H1 (cell line): ENCODE measurements at regions not wholly inside any gene's neighbourhood (a gene's known extent, or its start where the extent isn't known, plus 50 kb on each side); places are given as distances from the start of the nearest gene placed in this dataset.

Experiments used
- CTCF ChIA-PET: fragments of 300-600 bp; sonication (Branson Sonifier 250); formaldehyde crosslinking; loops from one replicate; lab custom pipeline; 2021; ENCODE audit not compliant: partially characterized antibody; lab: Charles Lee
- POLR2A ChIA-PET: fragments of 300-600 bp; sonication (Branson Sonifier 250); formaldehyde crosslinking; loops from one replicate; lab custom pipeline; 2021; ENCODE audit warnings: inconsistent platforms; ENCODE audit not compliant: partially characterized antibody; lab: Charles Lee
- DNase-seq, 2 experiments: peaks; one replicate each; pipeline versions ENCODE4 v3.0.0 to v3.0.0-alpha.2; 2010 to 2022; ENCODE audit warnings: low spot score in 2 of 2, low read depth in 1 of 2, mixed read lengths in 1 of 2
- FAIRE-seq: peaks from 2 replicates; lab custom pipeline; 2011; peaks lifted over from hg19 to GRCh38; lab: Jason Lieb, UNC
- H2AFZ ChIP-seq: 2 replicates; pipeline ENCODE4 v1.8.1; 2012; ENCODE audit warnings: low read length, inconsistent platforms
- H2AK5ac ChIP-seq: 2 replicates; pipeline ENCODE4 v1.6.1; 2013; ENCODE audit warnings: low read depth, low read length
- H2BK120ac ChIP-seq: replicated peaks from 2 replicates; pipeline ENCODE3; 2013; ENCODE audit warnings: low read depth, low read length, inconsistent platforms
- H2BK12ac ChIP-seq: 2 replicates; pipeline ENCODE4 v1.6.1; 2013; ENCODE audit warnings: low read depth, low read length
- H2BK15ac ChIP-seq: 2 replicates; pipeline ENCODE4 v1.6.1; 2013; ENCODE audit warnings: low read length
- H2BK20ac ChIP-seq: 2 replicates; pipeline ENCODE4 v1.6.1; 2013; ENCODE audit warnings: low read length
- H2BK5ac ChIP-seq: 2 replicates; pipeline ENCODE4 v1.6.1; 2013; ENCODE audit warnings: low read depth, low read length
- H3K14ac ChIP-seq: 2 replicates; pipeline ENCODE4 v1.6.1; 2013; ENCODE audit warnings: inconsistent platforms; ENCODE audit not compliant: insufficient read length
- H3K18ac ChIP-seq: 2 replicates; pipeline ENCODE4 v1.6.1; 2013; ENCODE audit warnings: low read length; ENCODE audit errors: extremely low read depth
- H3K23ac ChIP-seq: 2 replicates; pipeline ENCODE4 v1.6.1; 2013; ENCODE audit warnings: inconsistent platforms; ENCODE audit not compliant: insufficient read length
- H3K23me2 ChIP-seq: 2 replicates; pipeline ENCODE4 v1.6.1; 2013; ENCODE audit warnings: low read depth, low read length
- H3K27ac ChIP-seq: 2 replicates; pipeline ENCODE4 v1.6.1; 2011; ENCODE audit warnings: low read depth, low read length, inconsistent platforms
- H3K27me3 ChIP-seq, 4 experiments: replicated peaks in 1 of 4; 1 replicate in 1 of 4; 2 replicates in 3 of 4; pipeline versions ENCODE4 v1.6.1 to v1.8.1; 2011 to 2013; ENCODE audit warnings: low read length in 3 of 4, mild to moderate bottlenecking in 3 of 4, inconsistent platforms in 2 of 4, mixed read lengths in 2 of 4, moderate library complexity in 1 of 4; ENCODE audit not compliant: control insufficient read depth in 3 of 4, insufficient read depth in 3 of 4; ENCODE audit errors: extremely low read depth in 1 of 4
- H3K36me3 ChIP-seq, 4 experiments: 2 replicates each; pipeline versions ENCODE4 v1.6.1 to v1.8.1; 2011 to 2013; ENCODE audit warnings: mild to moderate bottlenecking in 4 of 4, low read length in 3 of 4, moderate library complexity in 2 of 4, control low read depth in 1 of 4, inconsistent platforms in 1 of 4; ENCODE audit not compliant: insufficient read depth in 4 of 4, control insufficient read depth in 2 of 4
- H3K4ac ChIP-seq: replicated peaks from 2 replicates; pipeline ENCODE3; 2013; ENCODE audit warnings: low read length, low read depth, mixed read lengths, inconsistent platforms; ENCODE audit not compliant: insufficient read length
- H3K4me1 ChIP-seq, 4 experiments: replicated peaks in 1 of 4; 1 replicate in 1 of 4; 2 replicates in 3 of 4; pipeline versions ENCODE4 v1.6.1 to v1.8.1; 2011 to 2013; ENCODE audit warnings: low read length in 3 of 4, inconsistent platforms in 2 of 4, mixed read lengths in 1 of 4; ENCODE audit not compliant: insufficient read depth in 4 of 4, control insufficient read depth in 3 of 4
- H3K4me2 ChIP-seq, 2 experiments: 2 replicates each; pipeline versions ENCODE4 v1.6.1 to v1.8.1; 2011 to 2013; ENCODE audit warnings: low read depth in 2 of 2, low read length in 2 of 2, control low read depth in 1 of 2, inconsistent platforms in 1 of 2, mild to moderate bottlenecking in 1 of 2; ENCODE audit not compliant: insufficient read depth in 1 of 2
- H3K4me3 ChIP-seq, 4 experiments: fragments of 200-600, 300-600 bp in 1 of 4; sonication (generic), shearing (Covaris generic), sonication (Bioruptor Twin) in 1 of 4; 2 replicates each; pipeline versions ENCODE4 v1.5.1 to v1.8.1; 2011 to 2016; ENCODE audit warnings: low read length in 4 of 4, low read depth in 3 of 4, control low read depth in 2 of 4, inconsistent platforms in 2 of 4, mild to moderate bottlenecking in 2 of 4, mixed read lengths in 1 of 4, moderate library complexity in 1 of 4; ENCODE audit not compliant: insufficient read depth in 2 of 4; ENCODE audit errors: extremely low read depth in 1 of 4
- H3K56ac ChIP-seq: replicated peaks from 2 replicates; pipeline ENCODE3; 2013; ENCODE audit warnings: low read depth, mild to moderate bottlenecking, mixed read lengths, low read length, inconsistent platforms; ENCODE audit not compliant: insufficient read length
- H3K79me1 ChIP-seq: 2 replicates; pipeline ENCODE4 v1.6.1; 2013; ENCODE audit warnings: low read depth, low read length, control low read depth
- H3K79me2 ChIP-seq, 2 experiments: 2 replicates each; pipeline versions ENCODE4 v1.6.1 to v1.8.1; 2012 to 2013; ENCODE audit warnings: low read length in 2 of 2, mild to moderate bottlenecking in 2 of 2, inconsistent platforms in 1 of 2; ENCODE audit not compliant: insufficient read depth in 2 of 2, control insufficient read depth in 1 of 2
- H3K9ac ChIP-seq, 4 experiments: replicated peaks in 1 of 4; 1 replicate in 1 of 4; 2 replicates in 3 of 4; pipeline versions ENCODE4 v1.6.1 to v1.8.1; 2011 to 2013; ENCODE audit warnings: low read depth in 3 of 4, low read length in 3 of 4, control low read depth in 2 of 4, mild to moderate bottlenecking in 2 of 4, moderate library complexity in 2 of 4, inconsistent platforms in 1 of 4; ENCODE audit errors: extremely low read depth in 1 of 4
- H3K9me3 ChIP-seq, 2 experiments: 2 replicates each; pipeline versions ENCODE4 v1.6.1 to v1.8.1; 2012 to 2013; ENCODE audit warnings: mild to moderate bottlenecking in 2 of 2, moderate library complexity in 2 of 2, control low read depth in 1 of 2, inconsistent platforms in 1 of 2, low read depth in 1 of 2, low read length in 1 of 2, mixed read lengths in 1 of 2; ENCODE audit not compliant: insufficient read depth in 2 of 2
- H4K20me1 ChIP-seq, 2 experiments: replicated peaks in 1 of 2; 2 replicates each; pipeline versions ENCODE3 to v1.8.1; 2011 to 2013; ENCODE audit warnings: inconsistent platforms in 2 of 2, low read length in 2 of 2, mild to moderate bottlenecking in 1 of 2; ENCODE audit not compliant: insufficient read depth in 2 of 2, control insufficient read depth in 1 of 2
- H4K5ac ChIP-seq: 2 replicates; pipeline ENCODE4 v1.6.1; 2013; ENCODE audit warnings: low read length, low read depth, mixed read lengths, inconsistent platforms; ENCODE audit not compliant: insufficient read length
- H4K8ac ChIP-seq: 2 replicates; pipeline ENCODE4 v1.8.0; 2013; ENCODE audit warnings: mild to moderate bottlenecking, moderate library complexity, low read length, inconsistent platforms; ENCODE audit not compliant: insufficient read depth; ENCODE audit errors: extremely low read depth
- H4K91ac ChIP-seq: replicated peaks from 2 replicates; pipeline ENCODE3; 2013; ENCODE audit warnings: low read length, mixed read lengths, inconsistent platforms; ENCODE audit not compliant: insufficient read length
- CHD1 ChIP-seq: IDR thresholded peaks from 2 replicates; pipeline ENCODE4 v1.6.1; 2012; ENCODE audit warnings: low read depth, low read length, improper control_type of control experiment
- EGR1 ChIP-seq: IDR thresholded peaks from 2 replicates; pipeline ENCODE4 v1.6.1; 2011; ENCODE audit warnings: low read depth, low read length, borderline replicate concordance
- FOSL1 ChIP-seq: IDR thresholded peaks from 2 replicates; pipeline ENCODE4 v1.6.1; 2011; ENCODE audit warnings: mild to moderate bottlenecking, low read depth, low read length, moderate library complexity; ENCODE audit not compliant: insufficient read depth
- HDAC2 ChIP-seq, 2 experiments: fragments of 300-600 bp in 1 of 2; sonication (generic) in 1 of 2; IDR thresholded peaks; 2 replicates each; pipeline ENCODE4 v1.6.1; 2011 to 2012; ENCODE audit warnings: low read depth in 2 of 2, low read length in 2 of 2, mild to moderate bottlenecking in 2 of 2, moderate library complexity in 2 of 2, borderline replicate concordance in 1 of 2, inconsistent platforms in 1 of 2
- JUN ChIP-seq: IDR thresholded peaks from 2 replicates; pipeline ENCODE4 v1.6.1; 2011; ENCODE audit warnings: low read depth, mild to moderate bottlenecking, improper control_type of control experiment, low read length
- KDM5A ChIP-seq: fragments of 200-600 bp; IDR thresholded peaks from 2 replicates; pipeline ENCODE4 v1.7.1; 2012; ENCODE audit warnings: mild to moderate bottlenecking, low read length, inconsistent platforms, mixed read lengths
- NRF1 ChIP-seq: IDR thresholded peaks from 2 replicates; pipeline ENCODE4 v1.6.1; 2011; ENCODE audit warnings: mild to moderate bottlenecking, low read depth, low read length, improper control_type of control experiment
- POU5F1 ChIP-seq: IDR thresholded peaks from 2 replicates; pipeline ENCODE4 v1.6.1; 2011; ENCODE audit warnings: low read depth, mild to moderate bottlenecking, low read length, moderate library complexity
- RAD21 ChIP-seq, 2 experiments: IDR thresholded peaks in 1 of 2; conservative IDR thresholded peaks in 1 of 2; 2 replicates each; pipeline ENCODE4 v1.6.1; 2011; ENCODE audit warnings: low read depth in 2 of 2, low read length in 2 of 2, improper control_type of control experiment in 1 of 2, inconsistent platforms in 1 of 2, mild to moderate bottlenecking in 1 of 2, moderate library complexity in 1 of 2
- RFX5 ChIP-seq: IDR thresholded peaks from 2 replicates; pipeline ENCODE4 v1.6.1; 2011; ENCODE audit warnings: low read depth, low read length, improper control_type of control experiment, borderline replicate concordance
- RXRA ChIP-seq: IDR thresholded peaks from 2 replicates; pipeline ENCODE4 v1.6.1; 2011; ENCODE audit warnings: low read depth, mild to moderate bottlenecking, low read length, moderate library complexity; ENCODE audit not compliant: insufficient read depth
- SAP30 ChIP-seq: fragments of 300-600 bp; sonication (generic); IDR thresholded peaks from 2 replicates; pipeline ENCODE4 v1.7.1; 2012; ENCODE audit warnings: low read length, moderate library complexity, mild to moderate bottlenecking, inconsistent platforms; ENCODE audit not compliant: insufficient read depth, insufficient replicate concordance
- SP2 ChIP-seq: IDR thresholded peaks from 2 replicates; pipeline ENCODE4 v1.6.1; 2012; ENCODE audit warnings: mild to moderate bottlenecking, low read length, inconsistent platforms
- TBP ChIP-seq: IDR thresholded peaks from 2 replicates; pipeline ENCODE4 v1.6.1; 2011; ENCODE audit warnings: low read depth, low read length, improper control_type of control experiment
- TCF12 ChIP-seq: IDR thresholded peaks from 2 replicates; pipeline ENCODE4 v1.6.1; 2011; ENCODE audit warnings: low read depth, mild to moderate bottlenecking, low read length
- YY1 ChIP-seq: IDR thresholded peaks from 2 replicates; pipeline ENCODE4 v1.6.1; 2011; ENCODE audit warnings: low read depth, mild to moderate bottlenecking, low read length
- WGBS, 2 experiments: shearing (Covaris generic) in 1 of 2; methylation state at CpG; one replicate each; pipeline versions ENCODE4 v1.1.6 to v1.1.7; 2013 to 2015; ENCODE audit warnings: low lambda C conversion rate in 2 of 2, mixed read lengths in 2 of 2, inconsistent platforms in 1 of 2, low coverage in 1 of 2, missing lambda C conversion rate in 1 of 2; ENCODE audit not compliant: insufficient replicate concordance in 2 of 2, insufficient coverage in 1 of 2, insufficient read length in 1 of 2; ENCODE audit errors: extremely low coverage in 1 of 2, missing lambda C conversion rate in 1 of 2; 5-methylcytosine and 5-hydroxymethylcytosine counted together

GRCh38 chrX:40440866-40441265, 139.9 kb upstream of the ATP6AP2 start:
- DNase-seq (no peak), FAIRE-seq (no peak)

More at GRCh38 chrX:40440866-40441265, 139.9 kb upstream of the ATP6AP2 start:
- ChIA-PET POLR2A (no interaction called here), CTCF (no interaction called here)
- H2BK20ac ChIP-seq: no peak overlapping the region
- no peak overlapping the region for H2BK120ac ChIP-seq
- H2AK5ac ChIP-seq: no peak overlapping the region
- H3K56ac ChIP-seq: no peak overlapping the region
- H2BK12ac ChIP-seq: no peak overlapping the region
- no peak overlapping the region for H3K14ac ChIP-seq
- no peaks in the 10 kb centered on the region for H3K79me1 ChIP-seq
- H3K4me2 ChIP-seq: no peak overlapping the region
- no peak overlapping the region for H3K9ac ChIP-seq
- no peak overlapping the region for H2AFZ ChIP-seq
- 84% methylated on average over 3 of the region's 3 CpGs; no CpG with 5 or more reads in 1 of the 2 experiments for WGBS, 2 experiments
- no peak overlapping the region for H3K4ac ChIP-seq
- no peak overlapping the region for H4K5ac ChIP-seq
- H2BK15ac ChIP-seq: no peak overlapping the region
- H2BK5ac ChIP-seq: no peak overlapping the region
- peaks cover 0 to 3% (median 0%) of the 10 kb centered on the region in 4 experiments; a peak in 1 of 7 replicates for H3K4me1 ChIP-seq
- no peak overlapping the region for H4K91ac ChIP-seq
- H4K20me1 ChIP-seq: no peaks in the 10 kb centered on the region
- no peaks in the 10 kb centered on the region for H3K23me2 ChIP-seq
- H3K9me3 ChIP-seq: no peaks in the 10 kb centered on the region
- no peaks in the 10 kb centered on the region for H3K36me3 ChIP-seq
- H4K8ac ChIP-seq: no peak overlapping the region
- no peak overlapping the region for H3K18ac ChIP-seq
- no peak overlapping the region for H3K23ac ChIP-seq
- H3K27ac ChIP-seq: no peak overlapping the region
- TF ChIP-seq CHD1: no peak
- TF ChIP-seq EGR1: no peak
- no peak for TF ChIP-seq SP2
- no peak for TF ChIP-seq RXRA
- TF ChIP-seq POU5F1: no peak
- TF ChIP-seq YY1: no peak
- TF ChIP-seq SAP30: no peak
- no peak for TF ChIP-seq HDAC2 (IDR thresholded peaks at IDR 0.05; ENCODE audit: borderline replicate concordance in 1 of 2, low read depth in 2 of 2, low read length in 2 of 2)
- TF ChIP-seq RFX5: no peak
- TF ChIP-seq RAD21 (IDR thresholded peaks at IDR 0.05 in 1 of 2, conservative IDR thresholded peaks at IDR 0.05 in 1 of 2; ENCODE audit: low read depth in 2 of 2, low read length in 2 of 2): no peak
- no peak for TF ChIP-seq FOSL1
- TF ChIP-seq TCF12: no peak
- TF ChIP-seq KDM5A: no peak
- no peak for TF ChIP-seq NRF1
- no peak for TF ChIP-seq JUN
- no peak for TF ChIP-seq TBP
- no peak overlapping the region for H3K4me3 ChIP-seq
- no peaks in the 10 kb centered on the region for H3K27me3 ChIP-seq
- H3K79me2 ChIP-seq: no peaks in the 10 kb centered on the region
